BJ (cell line): ENCODE measurements at regions not wholly inside any gene's neighbourhood (a gene's known extent, or its start where the extent isn't known, plus 50 kb on each side); places are given as distances from the start of the nearest gene placed in this dataset.

Source experiments
- CTCF ChIA-PET: fragments of 350-600 bp; formaldehyde crosslinking; extraction: SDS; loops from one replicate; lab custom pipeline; 2021; ENCODE audit warnings: antibody characterized with exemption, inconsistent platforms; lab: Yijun Ruan, JAX
- POLR2A ChIA-PET: fragments of 300-600 bp; sonication (Branson Sonifier 250); formaldehyde crosslinking; extraction: SDS; loops from one replicate; lab custom pipeline; 2021; ENCODE audit warnings: antibody characterized with exemption; lab: Charles Lee
- DNase-seq: peaks from one replicate; pipeline ENCODE4 v3.0.0-alpha.2; 2011; ENCODE audit warnings: low read depth
- H3K27me3 ChIP-seq: 2 replicates; pipeline ENCODE4 v1.6.0; 2011; ENCODE audit warnings: low read length; ENCODE audit not compliant: control insufficient read depth, insufficient read depth
- H3K36me3 ChIP-seq: 2 replicates; pipeline ENCODE4 v1.5.1; 2011; ENCODE audit warnings: low read length; ENCODE audit not compliant: control insufficient read depth, insufficient read depth
- H3K4me3 ChIP-seq: 2 replicates; pipeline ENCODE4 v1.5.1; 2011; ENCODE audit warnings: low read depth, mild to moderate bottlenecking, control low read depth, low read length
- TF ChIP-seq, protein P1 (sequence below): IDR thresholded peaks from 2 replicates; pipeline ENCODE4 v1.5.1; 2011; ENCODE audit warnings: low read depth, mild to moderate bottlenecking, control low read depth, inconsistent platforms, low read length, moderate library complexity; ENCODE audit not compliant: insufficient read depth

DNA sequence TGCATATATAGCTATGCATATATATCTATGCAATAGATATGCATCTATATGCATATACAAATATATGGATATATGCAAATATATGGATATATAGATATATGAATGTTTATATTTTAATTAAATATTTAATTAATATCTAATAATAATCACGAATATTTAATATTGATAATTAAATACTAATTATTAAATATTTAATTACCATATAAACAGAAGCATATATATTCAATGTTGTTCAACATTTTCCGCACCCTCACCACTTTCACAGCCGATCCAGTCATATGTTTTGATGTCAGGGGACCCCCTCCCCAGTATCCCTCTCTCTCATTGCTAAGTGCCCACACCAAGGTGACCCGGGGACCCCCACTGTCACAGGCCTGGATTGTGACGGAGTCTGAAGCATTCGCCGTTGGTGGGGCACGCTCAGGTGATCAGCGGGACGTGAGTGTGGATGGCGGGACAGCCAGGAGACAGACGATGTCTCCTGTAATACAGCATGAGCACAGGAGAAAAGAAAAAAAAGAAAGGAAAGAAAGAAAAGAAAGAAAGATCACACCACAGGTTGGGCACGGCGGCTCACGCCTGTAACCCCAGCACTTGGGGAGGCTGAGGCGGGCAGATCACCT, 199.7 kb downstream of the CRLF2 start:
- Histone ChIP-seq H3K4me3 (no peak overlapping the region), H3K36me3 (no peaks in the 10 kb centered on the region), H3K27me3 (no peaks in the 10 kb centered on the region)
- no peak for DNase-seq
- TF ChIP-seq, protein P1, sequence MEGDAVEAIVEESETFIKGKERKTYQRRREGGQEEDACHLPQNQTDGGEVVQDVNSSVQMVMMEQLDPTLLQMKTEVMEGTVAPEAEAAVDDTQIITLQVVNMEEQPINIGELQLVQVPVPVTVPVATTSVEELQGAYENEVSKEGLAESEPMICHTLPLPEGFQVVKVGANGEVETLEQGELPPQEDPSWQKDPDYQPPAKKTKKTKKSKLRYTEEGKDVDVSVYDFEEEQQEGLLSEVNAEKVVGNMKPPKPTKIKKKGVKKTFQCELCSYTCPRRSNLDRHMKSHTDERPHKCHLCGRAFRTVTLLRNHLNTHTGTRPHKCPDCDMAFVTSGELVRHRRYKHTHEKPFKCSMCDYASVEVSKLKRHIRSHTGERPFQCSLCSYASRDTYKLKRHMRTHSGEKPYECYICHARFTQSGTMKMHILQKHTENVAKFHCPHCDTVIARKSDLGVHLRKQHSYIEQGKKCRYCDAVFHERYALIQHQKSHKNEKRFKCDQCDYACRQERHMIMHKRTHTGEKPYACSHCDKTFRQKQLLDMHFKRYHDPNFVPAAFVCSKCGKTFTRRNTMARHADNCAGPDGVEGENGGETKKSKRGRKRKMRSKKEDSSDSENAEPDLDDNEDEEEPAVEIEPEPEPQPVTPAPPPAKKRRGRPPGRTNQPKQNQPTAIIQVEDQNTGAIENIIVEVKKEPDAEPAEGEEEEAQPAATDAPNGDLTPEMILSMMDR = no peak
- ChIA-PET CTCF (no interaction called here), POLR2A (no interaction called here)

DNA sequence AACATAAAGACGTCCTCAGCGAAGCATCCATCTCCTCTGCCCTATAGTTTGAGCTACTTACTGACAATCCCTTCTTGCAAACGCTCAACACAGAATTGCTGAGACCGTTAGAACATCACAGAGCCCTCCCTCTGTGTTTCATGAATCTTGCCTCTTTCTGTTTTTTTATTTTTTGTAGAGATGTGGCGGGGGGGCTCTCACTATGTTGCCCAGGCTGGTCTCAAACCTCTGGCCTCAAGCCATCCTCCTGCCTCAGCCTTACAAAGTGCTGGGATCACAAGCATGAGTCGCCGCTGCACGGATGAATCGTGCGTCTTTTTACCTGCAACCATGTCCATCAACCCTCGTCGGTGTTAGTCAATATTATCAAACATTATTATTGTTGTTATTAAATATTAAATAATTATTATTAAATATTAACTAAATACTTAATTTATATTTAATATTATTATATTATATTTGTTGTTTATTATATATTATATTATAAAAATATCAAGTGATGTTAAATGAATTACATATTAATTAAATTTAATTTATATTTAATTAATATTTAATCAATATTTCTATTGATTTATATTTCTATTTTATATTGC, 200.7 kb downstream of the CRLF2 start:
- ChIA-PET POLR2A (no interaction called here), CTCF (no interaction called here)
- no peaks in the 10 kb centered on the region for H3K36me3 ChIP-seq
- H3K27me3 ChIP-seq = no peaks in the 10 kb centered on the region
- no peak for DNase-seq
- TF ChIP-seq, protein P1 = no peak
- no peak overlapping the region for H3K4me3 ChIP-seq

DNA sequence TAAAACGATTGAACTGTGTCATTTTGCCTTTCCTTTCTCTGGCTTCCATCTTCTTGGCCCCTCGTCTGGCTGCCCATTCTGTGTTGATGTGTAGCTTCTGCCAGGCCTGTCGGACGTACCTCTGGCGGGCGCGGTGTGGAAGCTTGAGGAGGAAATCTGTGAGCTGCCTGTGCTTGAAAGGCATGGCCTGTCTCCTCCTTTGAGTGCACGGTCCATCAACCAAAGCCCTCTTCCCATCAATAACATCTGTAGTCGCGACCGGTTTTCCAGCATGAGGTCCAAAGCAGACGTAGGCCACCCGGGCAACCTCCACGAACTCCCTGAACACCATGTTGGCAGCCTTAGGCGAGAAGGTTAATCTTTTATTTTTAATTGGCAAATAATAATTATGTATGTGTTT, 202.7 kb downstream of the CRLF2 start:
- DNase-seq = no peak
- TF ChIP-seq, protein P1 = no peak
- POLR2A ChIA-PET = no interaction called here
- H3K4me3 ChIP-seq = no peak overlapping the region
- CTCF ChIA-PET = no interaction called here
- no peaks in the 10 kb centered on the region for H3K27me3 ChIP-seq
- H3K36me3 ChIP-seq = no peaks in the 10 kb centered on the region

DNA sequence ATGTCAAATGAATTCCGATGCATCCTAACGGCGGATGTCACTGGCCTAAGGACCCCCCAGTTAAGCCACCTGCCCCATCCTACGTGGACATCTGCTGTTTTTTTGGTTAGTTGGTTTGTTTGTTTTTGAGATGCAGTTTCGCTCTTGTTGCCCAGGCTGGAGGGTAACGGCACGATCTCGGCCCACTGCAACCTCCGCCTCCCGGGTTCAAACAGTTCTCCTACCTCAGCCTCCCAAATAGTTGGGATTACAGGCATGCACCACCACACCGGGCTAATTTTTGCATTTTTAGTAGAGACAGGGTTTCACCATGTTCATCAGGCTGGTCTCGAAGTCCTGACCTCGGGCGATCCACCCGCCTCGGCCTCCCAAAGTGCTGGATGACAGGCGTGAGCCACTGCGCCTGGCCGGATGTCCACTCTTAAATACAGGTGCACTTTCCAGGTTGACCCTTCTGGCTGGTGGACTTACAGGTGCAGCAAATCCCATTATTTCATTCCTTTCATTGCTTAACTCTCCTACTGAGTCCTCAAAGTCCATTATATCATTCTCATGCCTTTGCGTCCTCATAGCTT, 206.2 kb downstream of the CRLF2 start:
- Histone ChIP-seq H3K4me3 (no peak overlapping the region), H3K27me3 (no peaks in the 10 kb centered on the region), H3K36me3 (no peaks in the 10 kb centered on the region)
- ChIA-PET CTCF (no interaction called here), POLR2A (no interaction called here)
- DNase-seq = no peak
- TF ChIP-seq, protein P1 = no peak

DNA sequence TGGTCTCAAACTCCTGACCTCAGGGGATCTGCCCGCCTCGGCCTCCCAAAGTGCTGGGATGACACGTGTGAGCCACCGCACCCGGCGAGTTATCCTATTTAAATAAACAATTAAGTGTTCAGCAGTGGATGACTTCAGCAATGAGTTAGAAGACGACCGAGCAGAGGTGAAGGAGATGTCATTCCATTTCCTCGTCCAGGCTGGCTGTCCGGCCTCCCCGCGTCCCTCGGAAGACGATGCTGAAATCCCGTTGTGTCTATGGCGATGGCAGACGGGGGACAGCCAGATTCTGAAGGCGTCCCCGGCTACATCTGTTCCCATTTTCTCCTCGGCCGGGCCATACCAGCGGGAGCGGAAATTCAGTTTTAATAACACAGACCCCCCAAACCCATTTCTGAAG, 209.8 kb downstream of the CRLF2 start:
- no peak overlapping the region for H3K4me3 ChIP-seq
- TF ChIP-seq, protein P1 = no peak
- H3K36me3 ChIP-seq = no peaks in the 10 kb centered on the region
- ChIA-PET CTCF (no interaction called here), POLR2A (no interaction called here)
- no peak for DNase-seq
- no peaks in the 10 kb centered on the region for H3K27me3 ChIP-seq
